HG03196 (cell line): ENCODE measurements at regions not wholly inside any gene's neighbourhood (a gene's known extent, or its start where the extent isn't known, plus 50 kb on each side); places are given as distances from the start of the nearest gene placed in this dataset.

Source experiments
- ATAC-seq: cut with Tn5 transposase; IDR thresholded peaks from one replicate; pipeline ENCODE4 v1.9.1; 2021; ENCODE audit not compliant: unreplicated experiment

DNA sequence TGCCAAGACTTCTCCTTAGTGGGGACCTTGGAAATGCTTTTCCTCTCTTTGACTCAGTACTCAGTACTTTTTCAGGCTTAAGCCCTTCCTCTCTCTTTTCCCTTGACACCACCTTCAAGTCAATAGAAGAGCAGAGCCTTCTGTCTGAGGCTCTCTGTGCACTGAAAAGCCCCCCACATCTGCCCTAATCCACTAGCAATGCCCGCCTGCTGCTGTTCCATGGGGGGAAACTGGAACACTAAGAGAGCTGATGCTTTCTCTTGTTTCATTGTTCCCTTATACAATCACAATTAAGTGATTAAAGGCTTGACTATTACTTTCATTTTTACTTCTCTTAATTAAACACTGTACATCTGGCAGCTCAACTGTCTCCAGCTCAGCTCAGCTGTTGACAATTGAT, 254.5 kb downstream of the SLITRK6 start:
- ATAC-seq, result no peak

DNA sequence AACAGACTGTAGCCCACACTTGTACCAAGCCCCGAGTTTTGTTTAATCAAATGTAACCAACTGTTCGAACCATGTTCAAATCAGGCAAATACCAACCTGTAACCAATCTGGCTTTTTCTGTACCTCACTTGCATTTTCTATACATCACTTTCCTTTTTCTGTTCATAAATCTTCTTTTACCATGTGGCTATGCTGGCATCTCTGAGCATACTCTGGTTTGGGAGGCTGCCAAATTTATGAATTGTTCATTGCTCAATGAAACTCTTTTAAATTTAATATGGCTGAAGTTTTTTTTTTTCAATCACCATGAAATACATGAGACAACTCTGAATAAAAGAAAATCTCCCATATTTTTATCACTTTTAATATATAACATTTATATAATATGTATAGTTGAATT, 256.1 kb downstream of the SLITRK6 start:
- ATAC-seq, result no peak

DNA sequence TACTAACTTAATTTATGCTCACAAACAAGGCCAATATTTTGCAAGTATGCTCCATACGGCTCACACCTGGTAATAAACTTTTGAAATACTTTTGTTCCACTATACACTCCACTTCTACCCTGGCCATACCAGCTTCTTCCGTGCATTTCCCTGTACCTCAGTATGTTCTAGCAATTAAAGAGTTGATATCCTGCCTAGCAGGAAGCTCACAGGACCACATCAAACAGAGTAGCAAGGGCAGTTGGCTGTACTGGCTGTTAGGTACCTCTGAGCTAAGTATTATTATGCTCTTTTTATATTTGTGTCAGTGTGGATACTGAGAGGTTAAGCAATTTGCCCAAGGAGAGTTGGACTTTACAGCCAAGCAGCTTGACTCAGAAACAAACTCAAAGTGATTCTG, 257.7 kb downstream of the SLITRK6 start:
- ATAC-seq, result no peak

DNA sequence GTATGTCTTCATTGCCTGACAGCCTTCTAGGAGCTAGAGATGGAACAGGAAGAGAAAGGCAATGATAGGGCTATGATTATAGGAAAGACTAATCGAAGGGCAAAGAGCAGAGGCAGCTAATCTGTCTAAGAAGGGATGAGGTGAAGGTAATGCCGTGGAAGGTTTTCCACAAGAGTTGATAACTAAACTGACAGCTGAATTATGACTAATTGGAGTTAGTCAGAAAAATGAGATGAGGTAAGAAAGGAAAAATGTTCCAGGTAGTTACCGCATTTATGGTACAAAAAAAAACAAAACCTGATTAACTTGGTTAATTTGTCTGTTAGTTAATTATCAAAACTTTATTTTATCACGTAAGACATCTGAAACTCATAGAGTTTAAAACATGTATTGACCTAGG, 260.3 kb downstream of the SLITRK6 start:
- ATAC-seq, result no peak

DNA sequence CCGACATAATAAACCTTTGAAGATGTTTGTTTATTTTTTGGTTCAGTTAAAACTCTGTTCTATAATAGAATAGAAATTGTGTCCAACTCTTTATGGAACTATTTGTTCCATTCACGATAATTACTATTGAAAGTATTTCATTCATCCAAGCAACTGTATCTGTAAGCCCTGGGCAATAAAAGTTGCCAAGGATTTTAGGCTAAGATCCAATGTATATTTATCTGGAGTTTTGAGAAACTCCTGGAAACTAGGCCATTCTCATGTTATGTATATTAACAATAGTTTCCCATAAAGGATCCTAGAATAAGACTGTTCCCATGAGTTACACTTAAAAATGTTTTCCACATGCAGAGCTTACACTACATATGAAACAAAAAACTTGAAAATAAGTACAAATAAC, 261.6 kb downstream of the SLITRK6 start:
- ATAC-seq, result no peak

DNA sequence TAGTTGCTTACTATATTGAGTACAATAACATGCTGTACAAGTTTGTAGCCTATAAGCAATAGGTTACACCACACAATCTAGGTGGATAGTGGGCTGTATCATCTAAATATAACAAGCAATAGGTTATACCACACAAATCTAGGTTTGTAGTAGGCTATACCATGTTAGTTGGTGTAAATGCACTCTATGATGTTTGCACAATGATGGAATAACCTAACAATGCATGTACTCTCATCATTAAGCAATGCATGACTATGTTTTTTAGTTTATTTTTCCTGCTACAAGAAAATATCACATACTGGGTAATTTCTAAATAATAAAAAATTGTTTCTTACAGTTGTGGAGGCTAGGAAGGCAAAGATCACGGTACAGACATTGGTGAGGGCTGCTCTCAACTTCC, 262.5 kb downstream of the SLITRK6 start:
- no peak for ATAC-seq

DNA sequence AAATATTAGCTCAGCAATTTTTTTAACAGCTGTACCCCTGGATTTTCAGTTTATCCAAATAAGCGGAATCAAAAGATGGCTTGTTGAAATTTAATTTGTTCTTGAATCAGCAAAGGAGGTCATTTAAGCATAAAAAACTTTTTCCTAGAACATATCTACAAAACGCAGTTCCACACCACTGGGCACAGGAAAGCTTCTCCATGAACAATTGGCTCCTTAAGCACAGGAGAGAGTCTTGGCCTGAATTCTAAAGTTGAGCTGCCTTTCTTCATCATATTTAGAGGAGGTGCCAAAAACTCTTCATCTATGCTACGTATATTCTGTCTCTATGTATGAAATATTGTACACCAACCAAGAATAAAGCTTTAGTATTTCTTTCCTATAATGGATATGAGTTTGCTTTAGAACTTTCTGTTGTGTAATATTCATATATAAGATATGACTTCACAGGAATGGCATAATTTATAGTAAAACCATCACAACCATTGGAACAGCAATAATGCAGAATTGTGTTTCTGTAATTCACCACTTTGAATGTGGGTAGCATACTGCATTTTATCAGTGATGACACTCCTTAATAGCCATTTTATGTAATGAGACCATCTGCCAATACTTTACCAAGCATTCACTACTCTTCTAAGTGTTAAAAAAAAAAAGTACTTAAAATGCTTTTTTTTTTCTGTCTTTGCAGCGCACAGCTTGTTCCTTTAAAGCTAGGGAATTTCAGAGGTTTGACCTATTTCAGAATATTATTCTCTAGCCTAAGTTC, 263.7 kb downstream of the SLITRK6 start:
- no peak for ATAC-seq

DNA sequence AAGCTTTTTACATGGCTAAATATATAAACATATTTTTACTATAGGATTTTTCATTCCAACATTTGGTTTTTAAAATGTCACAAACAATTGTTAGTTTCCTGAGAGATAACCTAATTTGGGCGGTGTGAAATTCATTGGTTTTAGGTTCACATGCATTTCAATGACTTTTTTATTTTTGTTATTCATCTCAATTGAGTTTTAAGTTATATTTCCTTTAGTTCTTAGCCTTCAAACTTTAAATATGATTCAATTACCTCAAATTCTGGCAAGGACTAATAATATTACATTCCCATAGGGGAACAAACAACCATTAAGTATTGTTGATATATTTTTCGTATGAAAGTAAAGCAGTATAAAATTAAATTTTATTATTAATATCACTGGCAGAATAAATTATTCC, 265.3 kb downstream of the SLITRK6 start:
- no peak for ATAC-seq

DNA sequence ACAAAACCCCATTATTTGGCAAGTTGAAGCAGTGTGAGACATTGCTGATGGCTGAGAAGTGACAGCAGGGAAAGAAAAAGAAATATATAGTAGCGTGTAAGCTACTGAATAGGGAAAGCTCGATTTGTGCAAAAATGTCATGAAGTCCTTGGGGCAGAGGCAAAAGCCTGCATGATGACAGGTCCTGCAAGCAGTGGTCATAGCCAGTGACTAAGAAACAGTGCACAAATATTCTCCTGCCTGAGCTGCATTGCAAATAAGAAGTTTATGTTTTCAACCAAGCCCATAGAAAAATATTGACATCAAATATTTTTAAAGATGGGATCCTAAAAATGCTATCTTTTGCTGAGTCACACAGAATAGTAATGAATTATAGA, 270.0 kb downstream of the SLITRK6 start:
- no peak for ATAC-seq

DNA sequence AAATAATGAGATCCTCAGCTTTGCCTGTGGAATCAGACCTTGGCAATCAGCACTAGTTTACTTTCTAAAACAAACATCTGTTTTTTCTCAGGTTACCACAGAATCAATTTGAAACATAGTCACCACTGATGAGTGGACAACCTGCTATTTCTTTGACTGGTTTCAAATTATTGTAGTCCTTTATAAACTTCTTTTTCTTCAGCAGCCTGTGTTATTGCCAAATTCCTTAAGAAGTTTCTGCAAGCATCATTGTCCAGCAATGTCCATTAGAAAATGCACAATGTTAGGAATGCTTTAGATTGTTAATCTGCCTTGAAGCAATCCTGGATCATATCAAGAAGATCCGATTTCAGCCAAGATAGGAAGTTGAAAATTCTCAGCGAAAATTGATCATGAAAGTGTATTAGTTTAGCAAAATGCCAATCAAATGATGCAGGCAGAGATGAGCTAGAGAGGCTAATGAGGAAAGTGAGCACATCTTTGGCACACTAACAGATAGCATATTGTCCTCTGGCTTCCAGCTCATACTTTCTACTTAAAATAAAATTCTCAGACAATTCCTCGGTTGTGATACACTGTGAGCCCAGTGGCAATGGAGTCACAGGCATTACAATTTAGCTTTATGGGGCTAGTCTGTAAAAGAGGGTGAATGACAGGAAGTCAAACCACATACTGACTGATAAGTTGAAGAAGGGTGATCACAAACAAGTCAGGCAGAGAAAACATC, 270.6 kb downstream of the SLITRK6 start:
- ATAC-seq, result no peak

DNA sequence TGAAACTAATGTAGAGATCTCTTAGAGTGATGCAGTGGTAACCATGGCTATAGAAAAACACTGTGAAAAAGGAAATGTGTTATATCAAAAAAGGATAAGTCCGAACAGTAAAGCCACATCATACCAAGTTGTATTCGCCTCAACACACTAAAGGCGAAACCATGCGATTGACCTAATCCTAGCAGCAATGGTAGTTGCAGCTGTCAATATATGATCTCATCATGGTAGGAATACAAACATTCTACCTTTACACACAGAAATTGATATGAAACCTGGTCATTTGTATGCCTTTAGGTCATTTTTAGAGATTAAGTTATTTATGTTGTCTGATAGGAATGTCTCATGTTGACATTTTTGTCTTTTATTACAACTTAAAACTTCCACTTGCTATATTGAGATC, 271.9 kb downstream of the SLITRK6 start:
- no peak for ATAC-seq

DNA sequence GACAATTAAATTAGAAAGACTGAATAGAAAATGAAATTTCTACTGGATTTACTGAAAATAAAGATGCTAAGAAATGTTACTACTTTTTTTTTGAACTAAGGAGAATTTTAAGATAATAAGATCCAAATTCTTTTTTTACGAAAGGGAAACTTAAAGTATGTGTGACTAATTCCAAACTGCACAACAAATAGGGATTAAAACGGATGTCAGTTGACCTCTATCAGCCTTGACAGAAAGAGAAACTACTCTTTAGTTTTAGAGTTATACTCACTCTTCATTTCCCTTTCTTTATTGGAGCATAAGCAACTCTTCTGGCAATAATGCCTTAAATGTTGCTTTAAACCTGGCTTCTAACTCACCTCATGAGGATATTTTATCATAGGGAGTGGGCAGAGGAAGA, 273.8 kb downstream of the SLITRK6 start:
- no peak for ATAC-seq

DNA sequence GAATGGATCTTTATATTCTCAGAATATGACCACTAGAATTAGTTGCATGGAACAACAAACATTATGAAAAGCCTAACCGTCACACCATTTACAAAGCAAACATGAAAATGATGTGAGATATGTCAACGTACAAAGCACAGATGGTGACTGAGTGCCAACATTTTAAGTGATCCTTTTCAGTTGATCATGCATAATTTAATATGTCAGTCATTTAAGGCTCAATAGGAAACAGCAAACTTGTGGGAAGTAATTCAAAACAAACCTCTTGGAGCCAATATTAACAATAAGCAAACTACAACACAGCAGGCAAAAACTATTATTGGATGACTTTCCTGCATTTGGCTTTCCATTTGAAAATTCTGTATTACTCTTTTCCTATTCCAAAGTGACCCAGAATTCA, 277.6 kb downstream of the SLITRK6 start:
- no peak for ATAC-seq

DNA sequence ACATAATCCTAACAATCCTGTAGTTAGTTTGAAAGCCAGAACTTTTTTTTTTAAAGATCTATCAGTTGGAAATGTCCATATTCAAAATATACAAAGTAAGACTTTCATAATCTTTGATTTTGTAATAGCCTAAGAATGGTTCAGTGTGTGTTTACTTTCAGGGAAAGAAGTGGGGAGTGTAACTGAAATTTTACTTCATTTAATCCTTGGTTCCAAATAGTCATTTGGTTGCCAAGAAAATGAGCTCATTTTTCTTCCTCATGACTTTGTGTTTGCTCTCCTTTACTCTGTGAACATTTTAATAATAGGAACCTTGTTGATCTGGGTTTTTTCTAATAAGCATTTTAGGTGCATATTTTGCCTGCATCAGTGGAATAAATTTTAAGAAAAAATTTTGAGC, 278.8 kb downstream of the SLITRK6 start:
- no peak for ATAC-seq

DNA sequence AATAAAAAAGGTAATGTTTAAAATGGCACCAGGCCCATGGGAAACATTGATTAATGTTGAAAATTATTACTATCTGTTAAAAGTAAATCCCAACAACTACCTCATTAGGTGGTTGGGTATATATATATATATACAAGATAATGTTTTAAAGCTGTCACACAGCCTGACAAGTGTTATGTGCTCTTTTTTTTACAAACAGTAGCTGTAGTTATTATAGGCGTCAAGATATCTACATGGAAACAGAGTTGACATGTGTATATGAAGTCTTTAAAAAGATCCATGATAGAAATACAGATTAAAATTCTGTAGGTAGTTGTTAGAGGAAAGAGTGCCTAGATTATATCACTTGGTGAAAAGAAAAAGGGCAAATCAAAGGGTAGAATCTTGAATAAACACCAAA, 279.9 kb downstream of the SLITRK6 start:
- no peak for ATAC-seq

DNA sequence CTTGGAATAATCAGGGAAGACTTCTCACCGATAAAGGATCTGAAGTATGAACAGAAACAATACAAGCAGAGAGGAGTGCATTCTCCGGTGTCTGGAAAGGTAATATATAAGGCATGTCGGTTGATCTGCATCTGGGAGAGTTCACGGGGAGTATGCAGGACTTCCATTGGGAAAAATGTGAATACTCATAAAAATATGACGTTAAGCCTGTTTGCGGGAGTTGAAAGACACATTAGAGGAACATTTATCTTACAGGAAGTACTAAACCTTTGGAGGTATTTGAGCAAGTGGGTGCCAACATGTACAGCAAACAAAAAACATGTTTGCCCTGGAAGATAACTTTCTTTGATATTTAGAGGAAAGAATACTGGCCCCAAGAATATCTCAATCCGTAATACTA, 286.8 kb downstream of the SLITRK6 start:
- ATAC-seq, result no peak

DNA sequence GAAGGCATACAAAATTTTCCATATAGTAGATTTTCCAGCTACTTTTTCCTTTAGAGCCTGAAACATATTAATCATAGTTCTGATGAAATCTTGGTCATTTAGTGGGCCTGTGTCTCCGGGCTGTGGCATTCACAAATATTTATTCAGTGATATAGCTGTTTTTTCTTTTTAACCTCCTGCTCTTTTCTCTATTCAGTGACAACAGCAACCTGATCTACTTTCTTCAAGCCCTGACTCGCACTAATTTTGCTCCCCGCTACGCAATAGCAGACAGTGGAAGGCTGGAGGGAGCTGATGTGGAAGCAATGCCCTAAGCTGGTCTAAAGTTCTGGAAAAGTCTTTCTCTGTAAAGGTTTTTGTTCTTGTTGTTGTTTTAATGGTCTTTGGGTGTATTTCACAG, 289.7 kb downstream of the SLITRK6 start:
- no peak for ATAC-seq

DNA sequence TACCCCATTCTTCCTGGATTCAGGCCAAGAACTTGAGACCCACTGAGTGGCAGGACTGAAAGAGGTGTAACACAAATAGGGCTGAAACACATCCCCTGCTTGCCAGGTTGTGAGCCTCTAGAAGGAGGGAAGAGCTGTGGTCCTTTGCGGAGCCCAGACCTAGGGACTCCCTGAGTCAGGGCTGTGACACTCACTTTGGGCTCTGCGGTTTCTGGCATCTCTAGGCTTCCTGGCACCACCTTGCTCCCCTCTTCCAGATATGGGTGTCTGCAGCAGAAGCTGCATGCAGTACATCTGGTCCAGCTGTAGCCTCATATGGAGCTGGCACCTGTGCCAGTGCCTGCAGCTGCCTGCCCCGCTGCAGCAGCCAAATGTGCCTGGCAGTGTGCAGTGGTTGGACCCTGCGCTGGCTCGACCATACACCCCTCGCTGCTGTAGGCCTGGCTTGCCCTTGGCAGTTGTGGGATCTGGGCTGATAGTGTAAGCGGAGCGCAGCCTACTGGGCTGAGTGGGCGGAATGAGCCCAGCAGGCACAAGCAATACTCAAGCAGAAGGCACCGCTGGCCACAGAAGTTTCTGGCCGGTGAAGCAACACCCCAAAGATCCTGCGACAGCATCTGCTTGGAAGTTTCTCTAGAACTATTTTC, 290.4 kb downstream of the SLITRK6 start:
- ATAC-seq, result no peak

DNA sequence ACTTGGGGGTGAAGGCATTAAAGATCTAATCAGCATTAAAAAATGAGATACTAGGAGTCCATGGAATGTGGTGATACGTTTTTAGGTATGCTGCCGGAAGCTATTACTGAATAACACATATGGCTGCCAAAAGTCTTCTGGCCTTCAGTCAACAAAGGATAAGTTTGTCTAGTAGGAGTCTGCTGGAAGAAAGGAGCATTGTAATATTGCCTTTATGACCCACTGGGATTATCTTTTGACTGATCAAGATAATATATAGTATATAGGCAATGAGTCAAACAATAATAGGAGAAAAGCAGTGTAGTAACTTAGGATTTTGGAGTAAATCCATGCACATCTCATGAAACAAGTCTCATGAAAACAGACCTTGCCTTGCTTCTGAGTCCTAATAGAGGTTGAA, 295.4 kb downstream of the SLITRK6 start:
- no peak for ATAC-seq

DNA sequence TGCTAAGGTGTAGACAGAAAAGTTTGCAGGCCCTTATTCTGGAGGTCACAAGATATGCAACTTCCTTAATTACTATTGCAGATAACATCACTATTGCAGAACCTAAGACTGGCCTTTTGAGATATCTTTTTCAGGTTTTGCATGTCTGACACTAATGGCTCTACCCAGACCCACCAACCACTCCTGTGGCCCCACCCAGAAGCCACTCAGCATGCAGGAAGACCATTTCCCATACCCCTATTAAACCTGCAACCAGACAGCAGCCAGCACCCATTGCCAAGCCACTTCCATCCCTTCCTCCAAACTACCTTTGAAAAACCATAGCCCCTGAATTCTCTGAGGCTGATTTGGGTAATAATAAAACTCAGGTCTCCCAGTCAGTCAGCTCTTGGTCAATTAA, 297.6 kb downstream of the SLITRK6 start:
- ATAC-seq, result no peak

DNA sequence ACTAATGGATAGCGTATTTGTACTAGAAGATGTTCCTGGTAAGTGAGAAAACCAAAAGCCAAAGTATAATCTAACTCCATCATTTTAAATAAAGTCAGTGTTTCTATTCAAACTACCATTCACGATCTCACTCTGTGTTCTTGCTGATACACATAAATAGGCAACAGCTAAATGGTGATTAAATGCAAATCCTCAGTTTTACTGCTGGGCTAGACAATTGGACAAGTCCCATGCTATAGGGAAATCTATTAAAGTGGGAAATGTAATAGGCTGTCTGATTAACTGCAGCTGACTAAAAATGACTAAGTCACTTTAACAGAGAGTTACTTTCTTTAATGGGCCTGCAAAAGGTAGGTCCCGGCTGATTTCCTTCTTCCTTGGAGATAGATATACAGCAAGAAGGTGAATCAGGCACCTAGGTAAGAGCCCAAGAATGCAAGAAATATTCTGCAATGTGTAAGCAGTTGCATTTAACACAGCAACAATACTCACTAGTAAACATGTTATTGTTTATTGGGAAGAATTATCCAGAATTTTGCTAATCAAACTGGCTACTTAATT, 298.4 kb downstream of the SLITRK6 start:
- ATAC-seq, result no peak

DNA sequence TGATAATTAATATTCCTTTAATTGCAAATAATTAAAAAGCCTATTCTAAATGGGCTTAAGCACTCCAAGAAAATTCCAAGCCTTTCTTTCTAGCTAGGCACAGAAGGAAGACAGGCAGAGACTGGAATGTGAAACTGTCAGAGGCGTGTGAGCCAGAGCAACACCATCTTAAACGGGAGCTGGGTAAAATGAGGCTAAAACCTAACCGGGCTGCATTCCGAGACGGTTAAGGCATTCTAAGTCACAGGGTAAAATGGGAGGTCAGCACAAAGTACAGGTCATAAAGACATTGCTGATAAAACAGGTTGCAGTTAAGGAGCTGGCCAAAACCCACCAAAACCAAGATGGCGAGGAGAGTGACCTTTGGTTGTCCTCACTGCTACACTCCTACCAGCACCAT, 300.4 kb downstream of the SLITRK6 start:
- no peak for ATAC-seq
